CD14-positive monocyte (primary cell): ENCODE measurements at regions not wholly inside any gene's neighbourhood (a gene's known extent, or its start where the extent isn't known, plus 50 kb on each side); places are given as distances from the start of the nearest gene placed in this dataset.
"Not testable (repeated sequence)": the region's sequence is repeated elsewhere in the genome, so short reads cannot be mapped to it uniquely, and the experiment has no call there.

Experiments used
- DNase-seq, 3 donors: peaks; one replicate each; pipeline ENCODE4 v3.0.0-alpha.2; 2011 to 2022
- H2AFZ ChIP-seq: 2 replicates; pipeline ENCODE4 v1.6.0; 2012; ENCODE audit warnings: mild to moderate bottlenecking, low read depth, low read length, inconsistent platforms; ENCODE audit not compliant: insufficient read depth, poor library complexity, severe bottlenecking
- H3K27ac ChIP-seq, 2 donors: 1 replicate in 1 of 2; 2 replicates in 1 of 2; pipeline ENCODE4 v1.5.1; 2012 to 2013; ENCODE audit warnings: low read length in 2 of 2, control low read depth in 1 of 2, inconsistent platforms in 1 of 2, low read depth in 1 of 2, mild to moderate bottlenecking in 1 of 2
- H3K27me3 ChIP-seq, 2 donors: one replicate each; pipeline versions ENCODE4 v1.6.0 to v1.6.1; 2011 to 2013; ENCODE audit warnings: low read length in 2 of 2; ENCODE audit not compliant: control insufficient read depth in 2 of 2, insufficient read depth in 2 of 2
- H3K36me3 ChIP-seq, 2 donors: replicated peaks in 1 of 2; 1 replicate in 1 of 2; 2 replicates in 1 of 2; pipeline versions ENCODE4 v1.5.1 to v1.6.1; 2012 to 2013; ENCODE audit warnings: low read length in 2 of 2, control low read depth in 1 of 2, inconsistent platforms in 1 of 2, mild to moderate bottlenecking in 1 of 2; ENCODE audit not compliant: insufficient read depth in 2 of 2, control insufficient read depth in 1 of 2
- H3K4me1 ChIP-seq, 2 donors: 1 replicate in 1 of 2; 2 replicates in 1 of 2; pipeline versions ENCODE4 v1.5.1 to v1.6.1; 2012 to 2013; ENCODE audit warnings: low read length in 2 of 2, control low read depth in 1 of 2, inconsistent platforms in 1 of 2, mild to moderate bottlenecking in 1 of 2, moderate library complexity in 1 of 2; ENCODE audit not compliant: insufficient read depth in 2 of 2, control insufficient read depth in 1 of 2
- H3K4me2 ChIP-seq: replicated peaks from 2 replicates; pipeline ENCODE3; 2012; ENCODE audit warnings: low read length, moderate library complexity, mild to moderate bottlenecking; ENCODE audit not compliant: poor library complexity, severe bottlenecking; ENCODE audit errors: extremely low read depth
- H3K4me3 ChIP-seq, 3 experiments: fragments of 200-600 bp in 1 of 3; sonication (generic) in 1 of 3; replicated peaks in 1 of 3; 1 replicate in 2 of 3; 2 replicates in 1 of 3; pipeline ENCODE4 v1.5.1; 2011 to 2013; ENCODE audit warnings: low read length in 3 of 3, mild to moderate bottlenecking in 3 of 3, control low read depth in 2 of 3, low read depth in 2 of 3, inconsistent platforms in 1 of 3, moderate library complexity in 1 of 3
- H3K79me2 ChIP-seq: 2 replicates; pipeline ENCODE4 v1.6.0; 2012; ENCODE audit warnings: mild to moderate bottlenecking, control low read depth, inconsistent platforms, low read length, moderate library complexity; ENCODE audit not compliant: insufficient read depth
- H3K9ac ChIP-seq: 2 replicates; pipeline ENCODE4 v1.6.0; 2017; ENCODE audit warnings: low read length, mild to moderate bottlenecking; ENCODE audit not compliant: insufficient read depth, poor library complexity, severe bottlenecking
- H3K9me3 ChIP-seq, 2 donors: replicated peaks in 1 of 2; 1 replicate in 1 of 2; 2 replicates in 1 of 2; pipeline versions ENCODE4 v1.5.1 to v1.6.1; 2012 to 2013; ENCODE audit warnings: low read length in 2 of 2, control low read depth in 1 of 2; ENCODE audit not compliant: control insufficient read depth in 1 of 2, insufficient read depth in 1 of 2
- H4K20me1 ChIP-seq: 2 replicates; pipeline ENCODE4 v1.6.0; 2012; ENCODE audit warnings: mild to moderate bottlenecking, low read length, control low read depth, moderate library complexity; ENCODE audit not compliant: insufficient read depth
- H3K27ac Mint-ChIP-seq, 7 donors: one replicate each; pipeline ENCODE4 v1.8.0; 2020; ENCODE audit warnings: mild to moderate bottlenecking in 7 of 7, mixed read lengths in 7 of 7, moderate library complexity in 6 of 7, inconsistent platforms in 2 of 7
- H3K27me3 Mint-ChIP-seq, 3 donors: one replicate each; pipeline ENCODE4 v1.8.0; 2021 to 2022; ENCODE audit warnings: low read depth in 3 of 3, mild to moderate bottlenecking in 3 of 3, mixed read lengths in 3 of 3, moderate library complexity in 3 of 3, inconsistent platforms in 1 of 3
- H3K36me3 Mint-ChIP-seq, 2 donors: one replicate each; pipeline ENCODE4 v1.8.0; 2020; ENCODE audit warnings: mixed read lengths in 2 of 2, inconsistent platforms in 1 of 2, mild to moderate bottlenecking in 1 of 2
- H3K4me1 Mint-ChIP-seq: one replicate; pipeline ENCODE4 v1.8.0; 2020; ENCODE audit warnings: mild to moderate bottlenecking, mixed read lengths
- H3K4me3 Mint-ChIP-seq, 2 donors: one replicate each; pipeline ENCODE4 v1.8.0; 2020; ENCODE audit warnings: mild to moderate bottlenecking in 2 of 2, mixed read lengths in 2 of 2, moderate library complexity in 1 of 2
- H3K9me3 Mint-ChIP-seq, 7 donors: one replicate each; pipeline ENCODE4 v1.8.0; 2020 to 2022; ENCODE audit warnings: mixed read lengths in 7 of 7, mild to moderate bottlenecking in 6 of 7, moderate library complexity in 6 of 7, inconsistent platforms in 2 of 7
- WGBS: methylation state at CpG from one replicate; pipeline ENCODE4 v1.1.5; 2013; ENCODE audit warnings: missing lambda C conversion rate; ENCODE audit not compliant: insufficient coverage; 5-methylcytosine and 5-hydroxymethylcytosine counted together
- intact Hi-C, 2 donors: fragments of 100-400 bp; cut with micrococcal nuclease; formaldehyde crosslinking; loops; one replicate each; pipeline versions ENCODE4 v1.15.0 to v1.15.1; 2023
- TF ChIP-seq, protein P1 (sequence below): fragments of 200-600 bp; IDR thresholded peaks from one replicate; pipeline ENCODE4 v1.8.0; 2022; ENCODE audit warnings: antibody characterized with exemption, mild to moderate bottlenecking

DNA sequence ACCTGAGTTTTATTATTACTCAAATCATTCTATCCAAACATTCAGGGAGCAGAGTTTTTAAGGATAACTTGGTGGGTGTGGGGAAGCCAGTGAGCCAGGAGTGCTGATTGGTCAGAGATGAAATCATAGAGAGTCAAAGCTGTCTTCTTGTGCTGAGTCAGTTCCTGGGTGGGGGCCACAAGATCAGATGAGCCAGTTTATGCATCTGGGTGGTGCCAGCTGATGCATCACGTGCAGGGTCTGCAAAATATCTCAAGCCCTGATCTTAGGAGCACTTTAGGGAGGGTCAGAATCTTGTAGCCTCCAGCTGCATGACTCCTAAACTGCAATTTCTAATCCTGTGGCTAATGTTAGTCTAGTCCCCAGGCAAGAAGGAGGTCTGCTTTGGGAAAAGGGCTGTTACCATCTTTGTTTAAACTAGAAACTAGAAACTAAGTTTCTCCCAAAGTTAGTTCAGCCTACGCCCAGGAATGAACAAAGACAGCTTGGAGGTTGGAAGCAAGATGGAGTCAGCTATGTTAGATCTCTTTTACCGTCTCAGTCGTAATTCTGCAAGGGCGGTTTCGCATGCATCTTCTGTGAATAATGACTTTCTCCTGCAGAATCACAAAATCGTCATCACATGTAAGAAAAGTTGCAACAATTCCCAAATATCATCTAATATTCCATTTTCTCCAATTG, 97.5 kb downstream of the ZNF664 start:
- H3K4me3 Mint-ChIP-seq, H2AFZ ChIP-seq, H3K79me2 ChIP-seq, H3K4me1 ChIP-seq, H3K36me3 Mint-ChIP-seq, H3K27ac Mint-ChIP-seq, H3K4me1 Mint-ChIP-seq, H3K4me2 ChIP-seq, H3K9ac ChIP-seq, H3K36me3 ChIP-seq, DNase-seq, H3K27me3 ChIP-seq, H3K27ac ChIP-seq, H4K20me1 ChIP-seq, H3K4me3 ChIP-seq, intact Hi-C loops: not testable (repeated sequence)
- Mint-ChIP-seq H3K27me3 (peaks cover 3 to 14% (median 13%) of the 10 kb centered on the region in 3 donors), H3K9me3 (peaks cover 0 to 14% (median 12%) of the 10 kb centered on the region in 7 donors)
- 83% methylated on average over 5 of the region's 7 CpGs for WGBS
- H3K9me3 ChIP-seq: peaks cover 12% of the 10 kb centered on the region in 2 donors

DNA sequence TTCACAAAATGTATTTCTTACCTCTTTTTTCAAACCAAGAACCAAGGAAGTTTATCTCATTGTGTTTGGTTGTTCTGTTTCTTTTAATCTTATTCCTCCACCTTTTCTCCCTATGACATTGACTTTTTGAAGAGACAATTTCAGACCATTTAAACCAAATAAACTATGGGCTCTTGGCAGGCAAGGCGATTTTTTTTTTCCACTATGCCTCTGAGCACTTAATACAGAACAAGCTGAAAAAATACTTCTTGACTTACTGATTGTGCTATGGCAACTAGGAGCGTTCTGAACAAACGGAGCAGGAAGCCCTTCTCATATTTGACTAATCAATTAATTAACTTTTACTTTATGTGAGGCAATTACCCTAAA, 98.0 kb downstream of the ZNF664 start:
- intact Hi-C loops: no loop called here
- Histone ChIP-seq H3K9me3 (peaks cover 11% of the 10 kb centered on the region in 2 donors), H3K79me2 (no peaks in the 10 kb centered on the region), H3K27me3 (no peaks in the 10 kb centered on the region), H4K20me1 (no peaks in the 10 kb centered on the region), H3K4me2 (no peak overlapping the region), H3K36me3 (no peaks in the 10 kb centered on the region), H3K4me3 (no peak overlapping the region), H2AFZ (no peak overlapping the region), H3K9ac (no peak overlapping the region), H3K27ac (no peak overlapping the region), H3K4me1 (no peaks in the 10 kb centered on the region)
- DNase-seq: no peak
- Mint-ChIP-seq H3K4me1 (peaks cover 7% of the 10 kb centered on the region), H3K36me3 (no peaks in the 10 kb centered on the region), H3K27me3 (peaks cover 3 to 14% (median 13%) of the 10 kb centered on the region in 3 donors), H3K4me3 (peak overlapping the region in 1 of 2 donors; percentile 2), H3K9me3 (peaks cover 0 to 14% (median 12%) of the 10 kb centered on the region in 7 donors), H3K27ac (no peak overlapping the region)
- 80% methylated on average over 1 of the region's 3 CpGs for whole genome bisulfite sequencing
- TF ChIP-seq, protein P1, sequence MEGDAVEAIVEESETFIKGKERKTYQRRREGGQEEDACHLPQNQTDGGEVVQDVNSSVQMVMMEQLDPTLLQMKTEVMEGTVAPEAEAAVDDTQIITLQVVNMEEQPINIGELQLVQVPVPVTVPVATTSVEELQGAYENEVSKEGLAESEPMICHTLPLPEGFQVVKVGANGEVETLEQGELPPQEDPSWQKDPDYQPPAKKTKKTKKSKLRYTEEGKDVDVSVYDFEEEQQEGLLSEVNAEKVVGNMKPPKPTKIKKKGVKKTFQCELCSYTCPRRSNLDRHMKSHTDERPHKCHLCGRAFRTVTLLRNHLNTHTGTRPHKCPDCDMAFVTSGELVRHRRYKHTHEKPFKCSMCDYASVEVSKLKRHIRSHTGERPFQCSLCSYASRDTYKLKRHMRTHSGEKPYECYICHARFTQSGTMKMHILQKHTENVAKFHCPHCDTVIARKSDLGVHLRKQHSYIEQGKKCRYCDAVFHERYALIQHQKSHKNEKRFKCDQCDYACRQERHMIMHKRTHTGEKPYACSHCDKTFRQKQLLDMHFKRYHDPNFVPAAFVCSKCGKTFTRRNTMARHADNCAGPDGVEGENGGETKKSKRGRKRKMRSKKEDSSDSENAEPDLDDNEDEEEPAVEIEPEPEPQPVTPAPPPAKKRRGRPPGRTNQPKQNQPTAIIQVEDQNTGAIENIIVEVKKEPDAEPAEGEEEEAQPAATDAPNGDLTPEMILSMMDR: no peak
